ENCODE measurements at regions not wholly inside any gene's neighbourhood (a gene's known extent, or its start where the extent isn't known, plus 50 kb on each side); places are given as distances from the start of the nearest gene placed in this dataset.

GRCh38 chr15:39022532-39023305, 458.1 kb upstream of the RASGRP1 start:
- no peaks in the 10 kb centered on the region for H3K79me2 ChIP-seq (ENCODE audit: insufficient read depth, low read length)
- no peak overlapping the region for H3K4me2 ChIP-seq (ENCODE audit: low read depth, low read length)
- ATAC-seq (no peak), FAIRE-seq (no peak), DNase-seq (ENCODE audit: low spot score) (no peak)
- no peaks in the 10 kb centered on the region for H4K20me1 ChIP-seq (ENCODE audit: insufficient read depth, low read length)
- H3K36me3 ChIP-seq (replicated peaks in 1 of 2; ENCODE audit: control insufficient read depth in 1 of 2, insufficient read depth in 2 of 2, low read length in 2 of 2) = no peaks in the 10 kb centered on the region
- H3K4me1 ChIP-seq (ENCODE audit: insufficient read depth, low read length) = no peaks in the 10 kb centered on the region
- no TSS peak for BruUV-seq (replicated peaks)
- H3K27me3 ChIP-seq (ENCODE audit: control insufficient read depth in 1 of 2, insufficient read depth in 2 of 2, low read length in 2 of 2) = no peaks in the 10 kb centered on the region; a peak in 1 of 5 replicates
- no peaks in the 10 kb centered on the region for H3K9me3 ChIP-seq (ENCODE audit: low read length)
- no peak overlapping the region for H3K27ac ChIP-seq (ENCODE audit: extremely low read length, insufficient read depth, low read length)
- in situ Hi-C loops (cut with HindIII; ENCODE audit: extremely low pct_ligation_motif_present, low pct_unique_long_range_greater_than_20kb) = no loop called here
- no peak for TF ChIP-seq CREM (IDR thresholded peaks at IDR 0.05)
- no peak for TF ChIP-seq CREM (CRISPR knock-in tag; IDR thresholded peaks at IDR 0.05)
- no peak for TF ChIP-seq THRA (CRISPR knock-in tag; IDR thresholded peaks at IDR 0.05; ENCODE audit: borderline replicate concordance)
- TF ChIP-seq SNRNP70 (IDR thresholded peaks at IDR 0.05; ENCODE audit: low read depth, low read length) = no peak
- H3K4me3 ChIP-seq (replicated peaks in 1 of 3; ENCODE audit: insufficient read depth in 1 of 3, low read depth in 2 of 3, low read length in 3 of 3) = no peak overlapping the region
- 12% methylated on average over 4 of the region's 4 CpGs for WGBS (ENCODE audit: low lambda C conversion rate)
- CTCF ChIA-PET (ENCODE audit: low intra/inter-chr PET ratio, low total read pairs) = no interaction called here
- intact Hi-C loops (cut with micrococcal nuclease; ENCODE audit: unreplicated experiment) = no loop called here
- POLR2A ChIA-PET = no interaction called here
- H2AFZ ChIP-seq (ENCODE audit: low read length) = no peak overlapping the region
- no peak overlapping the region for H3K9ac ChIP-seq (ENCODE audit: insufficient read depth, low read depth, low read length)

- in situ Hi-C loops (cut with HindIII; ENCODE audit: extremely low pct_ligation_motif_present, low pct_unique_long_range_greater_than_20kb) = no loop called here
- no peak overlapping the region for H3K27ac ChIP-seq (ENCODE audit: extremely low read length, insufficient read depth, low read length)
- no peaks in the 10 kb centered on the region for H3K79me2 ChIP-seq (ENCODE audit: insufficient read depth, low read length)
- H3K4me2 ChIP-seq (ENCODE audit: low read depth, low read length) = no peak overlapping the region
- no peaks in the 10 kb centered on the region; a peak in 1 of 5 replicates for H3K27me3 ChIP-seq (ENCODE audit: control insufficient read depth in 1 of 2, insufficient read depth in 2 of 2, low read length in 2 of 2)
- no peaks in the 10 kb centered on the region for H4K20me1 ChIP-seq (ENCODE audit: insufficient read depth, low read length)
- ATAC-seq = no peak
- H3K9ac ChIP-seq (ENCODE audit: insufficient read depth, low read depth, low read length) = no peak overlapping the region
- H2AFZ ChIP-seq (ENCODE audit: low read length) = no peak overlapping the region
- 30% methylated on average over 4 of the region's 4 CpGs for WGBS (ENCODE audit: low lambda C conversion rate)
- FAIRE-seq = no peak
- H3K9me3 ChIP-seq (ENCODE audit: low read length) = no peaks in the 10 kb centered on the region
- no TSS peak for BruUV-seq (replicated peaks)
- intact Hi-C loops (cut with micrococcal nuclease; ENCODE audit: unreplicated experiment) = no loop called here
- no peak overlapping the region for H3K4me3 ChIP-seq (replicated peaks in 1 of 3; ENCODE audit: insufficient read depth in 1 of 3, low read depth in 2 of 3, low read length in 3 of 3)
- no peaks in the 10 kb centered on the region for H3K4me1 ChIP-seq (ENCODE audit: insufficient read depth, low read length)
- ChIA-PET CTCF (ENCODE audit: low intra/inter-chr PET ratio, low total read pairs) (no interaction called here), POLR2A (no interaction called here)
- H3K36me3 ChIP-seq (replicated peaks in 1 of 2; ENCODE audit: control insufficient read depth in 1 of 2, insufficient read depth in 2 of 2, low read length in 2 of 2) = no peaks in the 10 kb centered on the region
- DNase-seq (ENCODE audit: low spot score) = no peak
- TF ChIP-seq ZNF337 (CRISPR knock-in tag; IDR thresholded peaks at IDR 0.05; ENCODE audit: borderline replicate concordance, low read depth) = no peak
- TF ChIP-seq FOSL2 (CRISPR knock-in tag; IDR thresholded peaks at IDR 0.05) = no peak
- no peak for TF ChIP-seq ZNF33B (CRISPR knock-in tag; IDR thresholded peaks at IDR 0.05)
- TF ChIP-seq RARA (CRISPR knock-in tag; IDR thresholded peaks at IDR 0.05) = no peak
- TF ChIP-seq ARID5B (CRISPR knock-in tag; IDR thresholded peaks at IDR 0.05) = no peak
Observed at GRCh38 chr15:39025321-39025720, 460.7 kb upstream of the RASGRP1 start.
